Panc1 (cell line): ENCODE measurements at regions not wholly inside any gene's neighbourhood (a gene's known extent, or its start where the extent isn't known, plus 50 kb on each side); places are given as distances from the start of the nearest gene placed in this dataset.

Experiments
- ATAC-seq: fragments of 200-7000 bp; cut with Tn5 transposase; 2 replicates; pipeline ENCODE4 v1.9.1; 2020; ENCODE audit warnings: mild to moderate bottlenecking, moderate library complexity
- BruUV-seq: library from RNA; stranded (reverse); fragments of 400-500 nt; replicated peaks from 2 replicates; lab custom pipeline; 2021; lab: Mats Ljungman, UMichigan
- CTCF ChIA-PET: fragments of 300-600 bp; sonication (Branson Sonifier 250); formaldehyde crosslinking; loops from one replicate; lab custom pipeline; 2022; ENCODE audit warnings: antibody characterized with exemption; lab: Charles Lee
- POLR2A ChIA-PET: fragments of 300-600 bp; sonication (Branson Sonifier 250); formaldehyde crosslinking; loops from one replicate; lab custom pipeline; 2022; ENCODE audit warnings: antibody characterized with exemption; lab: Charles Lee
- DNase-seq: peaks from one replicate; pipeline ENCODE4 v3.0.0-alpha.2; 2010; ENCODE audit warnings: low read depth, low spot score
- H3K27ac ChIP-seq: 2 replicates; pipeline ENCODE4 v1.5.1; 2011; ENCODE audit warnings: mild to moderate bottlenecking, low read length, inconsistent platforms
- H3K27me3 ChIP-seq: fragments of 200-500 bp; sonication (Bioruptor generic); 2 replicates; pipeline ENCODE4 v1.6.0; 2014; ENCODE audit warnings: low read length, inconsistent platforms; ENCODE audit not compliant: control insufficient read depth, insufficient read depth
- H3K36me3 ChIP-seq: fragments of 200-500 bp; sonication (Bioruptor generic); 2 replicates; pipeline ENCODE4 v1.5.1; 2014; ENCODE audit warnings: inconsistent platforms, mild to moderate bottlenecking, low read length, moderate library complexity; ENCODE audit not compliant: control insufficient read depth, insufficient read depth
- H3K4me1 ChIP-seq: 2 replicates; pipeline ENCODE4 v1.5.1; 2011; ENCODE audit warnings: inconsistent platforms, mild to moderate bottlenecking, low read length, moderate library complexity; ENCODE audit not compliant: control insufficient read depth, insufficient read depth
- H3K4me3 ChIP-seq, 2 experiments: 2 replicates each; pipeline ENCODE4 v1.5.1; 2011 to 2012; ENCODE audit warnings: low read depth in 2 of 2, low read length in 2 of 2, mild to moderate bottlenecking in 2 of 2, inconsistent platforms in 1 of 2, moderate library complexity in 1 of 2
- H3K9me3 ChIP-seq: fragments of 200-500 bp; sonication (Bioruptor generic); 2 replicates; pipeline ENCODE4 v1.5.1; 2014; ENCODE audit warnings: low read depth, mild to moderate bottlenecking, inconsistent platforms, low read length, moderate library complexity; ENCODE audit not compliant: control insufficient read depth, insufficient read depth
- POLR2AphosphoS5 ChIP-seq: IDR thresholded peaks from 2 replicates; pipeline ENCODE4 v1.6.1; 2012; ENCODE audit warnings: mild to moderate bottlenecking, low read depth, low read length, moderate library complexity
- SIN3A ChIP-seq: IDR thresholded peaks from 2 replicates; pipeline ENCODE4 v1.6.1; 2012; ENCODE audit warnings: low read depth, mild to moderate bottlenecking, low read length, moderate library complexity, borderline replicate concordance; ENCODE audit not compliant: insufficient read depth
- TCF7L2 ChIP-seq: IDR thresholded peaks from 2 replicates; pipeline ENCODE4 v1.6.1; 2011; ENCODE audit warnings: mild to moderate bottlenecking, low read depth, low read length, inconsistent platforms
- in situ Hi-C: cut with HindIII; loops from 2 replicates; pipeline ENCODE4 v1.10.0; 2016; ENCODE audit warnings: low sequenced_read_pairs, low pct_unique_long_range_greater_than_20kb
- intact Hi-C: fragments of 100-400 bp; cut with micrococcal nuclease; formaldehyde crosslinking; loops from one replicate; pipeline ENCODE4 v1.10.0; 2022; ENCODE audit not compliant: unreplicated experiment
- TF ChIP-seq, protein P1 (sequence below), 2 experiments: IDR thresholded peaks; 2 replicates each; pipeline ENCODE4 v1.6.1; 2011 to 2012; ENCODE audit warnings: low read depth in 2 of 2, control low read depth in 1 of 2, low read length in 1 of 2, mild to moderate bottlenecking in 1 of 2, moderate library complexity in 1 of 2; ENCODE audit not compliant: insufficient read depth in 1 of 2
- TF ChIP-seq, protein P2 (sequence below): fragments of 450-650 bp; IDR thresholded peaks from 2 replicates; pipeline ENCODE4 v1.5.1; 2017; ENCODE audit warnings: mild to moderate bottlenecking

DNA sequence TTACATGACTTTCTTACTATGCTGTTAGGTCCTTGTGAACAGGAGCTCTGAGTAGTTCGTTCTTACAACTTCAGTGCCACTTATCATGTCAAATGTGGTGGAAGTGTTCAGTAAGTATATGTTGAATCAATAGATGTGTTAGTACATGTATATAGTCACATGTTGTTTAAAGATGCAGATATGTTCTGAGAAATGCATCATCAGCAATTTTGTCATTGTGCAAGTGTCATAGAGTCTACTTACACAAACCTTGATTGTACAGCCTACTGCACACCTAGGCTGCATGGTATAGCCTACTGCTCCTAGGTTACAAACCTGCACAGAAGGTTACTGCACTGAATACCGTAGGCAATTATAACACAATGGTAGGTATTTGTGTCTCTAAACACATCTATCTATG lies 174.8 kb downstream of the GPR37 start:
- ATAC-seq, result no peak
- Histone ChIP-seq H3K27me3 (no peaks in the 10 kb centered on the region), H3K36me3 (no peaks in the 10 kb centered on the region), H3K9me3 (no peaks in the 10 kb centered on the region), H3K4me3 (no peak overlapping the region), H3K27ac (no peak overlapping the region), H3K4me1 (no peaks in the 10 kb centered on the region)
- in situ Hi-C loops (no loop called here), intact Hi-C loops (no loop called here)
- TF ChIP-seq, protein P1, sequence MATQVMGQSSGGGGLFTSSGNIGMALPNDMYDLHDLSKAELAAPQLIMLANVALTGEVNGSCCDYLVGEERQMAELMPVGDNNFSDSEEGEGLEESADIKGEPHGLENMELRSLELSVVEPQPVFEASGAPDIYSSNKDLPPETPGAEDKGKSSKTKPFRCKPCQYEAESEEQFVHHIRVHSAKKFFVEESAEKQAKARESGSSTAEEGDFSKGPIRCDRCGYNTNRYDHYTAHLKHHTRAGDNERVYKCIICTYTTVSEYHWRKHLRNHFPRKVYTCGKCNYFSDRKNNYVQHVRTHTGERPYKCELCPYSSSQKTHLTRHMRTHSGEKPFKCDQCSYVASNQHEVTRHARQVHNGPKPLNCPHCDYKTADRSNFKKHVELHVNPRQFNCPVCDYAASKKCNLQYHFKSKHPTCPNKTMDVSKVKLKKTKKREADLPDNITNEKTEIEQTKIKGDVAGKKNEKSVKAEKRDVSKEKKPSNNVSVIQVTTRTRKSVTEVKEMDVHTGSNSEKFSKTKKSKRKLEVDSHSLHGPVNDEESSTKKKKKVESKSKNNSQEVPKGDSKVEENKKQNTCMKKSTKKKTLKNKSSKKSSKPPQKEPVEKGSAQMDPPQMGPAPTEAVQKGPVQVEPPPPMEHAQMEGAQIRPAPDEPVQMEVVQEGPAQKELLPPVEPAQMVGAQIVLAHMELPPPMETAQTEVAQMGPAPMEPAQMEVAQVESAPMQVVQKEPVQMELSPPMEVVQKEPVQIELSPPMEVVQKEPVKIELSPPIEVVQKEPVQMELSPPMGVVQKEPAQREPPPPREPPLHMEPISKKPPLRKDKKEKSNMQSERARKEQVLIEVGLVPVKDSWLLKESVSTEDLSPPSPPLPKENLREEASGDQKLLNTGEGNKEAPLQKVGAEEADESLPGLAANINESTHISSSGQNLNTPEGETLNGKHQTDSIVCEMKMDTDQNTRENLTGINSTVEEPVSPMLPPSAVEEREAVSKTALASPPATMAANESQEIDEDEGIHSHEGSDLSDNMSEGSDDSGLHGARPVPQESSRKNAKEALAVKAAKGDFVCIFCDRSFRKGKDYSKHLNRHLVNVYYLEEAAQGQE (IDR thresholded peaks at IDR 0.05; ENCODE audit: insufficient read depth in 1 of 2, low read depth in 2 of 2, low read length in 1 of 2), result no peak
- TF ChIP-seq TCF7L2, result no peak
- no peak for DNase-seq
- no TSS peak for BruUV-seq
- CTCF ChIA-PET, result no interaction called here
- POLR2A ChIA-PET, result no interaction called here

DNA sequence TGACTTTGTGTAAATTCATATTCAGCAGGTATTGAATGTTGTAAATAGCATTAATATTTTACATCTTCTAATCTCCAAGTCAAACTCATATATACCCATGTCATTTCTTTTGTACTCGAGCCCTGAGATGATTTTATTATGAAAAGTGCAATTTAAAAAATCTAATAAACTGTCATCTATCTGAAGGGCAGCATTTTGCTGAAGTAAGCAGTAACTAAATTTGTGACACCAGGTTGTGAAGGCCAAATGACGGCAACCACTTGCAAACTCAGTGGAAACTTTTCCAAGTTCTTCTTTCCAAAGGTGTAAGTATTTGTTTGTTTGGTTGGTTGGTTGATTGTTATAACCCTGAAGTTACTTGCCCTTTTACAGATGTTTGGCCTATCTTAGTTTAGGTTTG lies 188.3 kb downstream of the GPR37 start:
- ChIA-PET POLR2A (no interaction called here), CTCF (no interaction called here)
- H3K9me3 ChIP-seq, result no peaks in the 10 kb centered on the region; the same call in 1 of the 2 replicates
- in situ Hi-C loops (no loop called here), intact Hi-C loops (no loop called here)
- ATAC-seq (no peak), DNase-seq (no peak)
- H3K4me3 ChIP-seq, result no peak overlapping the region
- BruUV-seq, result no TSS peak
- H3K27me3 ChIP-seq, result no peaks in the 10 kb centered on the region
- no peak for TF ChIP-seq POLR2AphosphoS5
- TF ChIP-seq, protein P1 (IDR thresholded peaks at IDR 0.05; ENCODE audit: insufficient read depth in 1 of 2, low read depth in 2 of 2, low read length in 1 of 2), result no peak
- TF ChIP-seq SIN3A, result no peak
- TF ChIP-seq, protein P2, sequence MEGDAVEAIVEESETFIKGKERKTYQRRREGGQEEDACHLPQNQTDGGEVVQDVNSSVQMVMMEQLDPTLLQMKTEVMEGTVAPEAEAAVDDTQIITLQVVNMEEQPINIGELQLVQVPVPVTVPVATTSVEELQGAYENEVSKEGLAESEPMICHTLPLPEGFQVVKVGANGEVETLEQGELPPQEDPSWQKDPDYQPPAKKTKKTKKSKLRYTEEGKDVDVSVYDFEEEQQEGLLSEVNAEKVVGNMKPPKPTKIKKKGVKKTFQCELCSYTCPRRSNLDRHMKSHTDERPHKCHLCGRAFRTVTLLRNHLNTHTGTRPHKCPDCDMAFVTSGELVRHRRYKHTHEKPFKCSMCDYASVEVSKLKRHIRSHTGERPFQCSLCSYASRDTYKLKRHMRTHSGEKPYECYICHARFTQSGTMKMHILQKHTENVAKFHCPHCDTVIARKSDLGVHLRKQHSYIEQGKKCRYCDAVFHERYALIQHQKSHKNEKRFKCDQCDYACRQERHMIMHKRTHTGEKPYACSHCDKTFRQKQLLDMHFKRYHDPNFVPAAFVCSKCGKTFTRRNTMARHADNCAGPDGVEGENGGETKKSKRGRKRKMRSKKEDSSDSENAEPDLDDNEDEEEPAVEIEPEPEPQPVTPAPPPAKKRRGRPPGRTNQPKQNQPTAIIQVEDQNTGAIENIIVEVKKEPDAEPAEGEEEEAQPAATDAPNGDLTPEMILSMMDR, result no peak
- no peak for TF ChIP-seq TCF7L2
- no peaks in the 10 kb centered on the region for H3K36me3 ChIP-seq
- H3K4me1 ChIP-seq, result no peaks in the 10 kb centered on the region
- H3K27ac ChIP-seq, result no peak overlapping the region
